OCI-LY7 (cell line): ENCODE measurements at regions not wholly inside any gene's neighbourhood (a gene's known extent, or its start where the extent isn't known, plus 50 kb on each side); places are given as distances from the start of the nearest gene placed in this dataset.

Source experiments
- EZH2phosphoT487 ChIP-seq: fragments of 200-600 bp; sonication (generic); IDR thresholded peaks from 2 replicates; pipeline ENCODE4 v1.6.1; 2018; ENCODE audit warnings: low read depth, borderline replicate concordance, mild to moderate bottlenecking, mixed run types, antibody characterized with exemption, low read length, moderate library complexity, mixed read lengths
- TF ChIP-seq, protein P1 (sequence below): fragments of 200-600 bp; sonication (generic); conservative IDR thresholded peaks from 2 replicates; pipeline ENCODE4 v1.5.1; 2014; ENCODE audit warnings: mild to moderate bottlenecking, antibody characterized with exemption, low read length, moderate library complexity, mixed read lengths

DNA sequence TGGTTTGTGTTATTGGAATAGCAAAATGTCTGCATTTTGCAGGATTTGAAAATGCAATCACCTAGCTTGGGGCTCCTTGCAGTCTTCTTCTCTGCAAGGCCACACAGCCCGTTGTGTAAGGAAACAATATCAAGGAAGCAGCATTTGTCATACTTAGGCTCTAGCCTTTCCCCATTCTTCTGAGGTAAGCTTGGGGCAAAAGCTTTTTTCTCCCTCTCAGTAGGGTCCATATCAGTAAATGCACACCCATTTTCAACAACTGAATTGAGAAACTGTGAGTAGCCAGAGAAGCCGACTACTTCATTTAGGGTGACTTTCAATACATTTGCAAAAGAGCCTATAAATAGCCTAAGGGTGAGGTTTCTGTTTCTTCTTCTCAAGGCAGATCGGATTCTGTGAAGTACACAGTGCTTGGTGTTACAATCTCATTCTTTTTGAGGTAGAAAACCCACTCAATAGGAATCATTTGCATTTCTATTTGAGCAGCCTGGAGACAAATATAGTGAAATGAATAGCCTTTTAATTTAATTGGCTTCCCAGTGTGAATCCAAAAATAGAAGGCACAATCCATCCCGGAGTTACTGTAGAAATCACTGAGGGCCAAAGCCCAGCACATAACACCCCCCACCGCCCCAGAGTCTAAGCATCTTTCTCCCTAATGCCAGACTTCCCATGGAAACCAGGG is 61.8 kb downstream of the BTBD3 start:
- TF ChIP-seq, protein P1, sequence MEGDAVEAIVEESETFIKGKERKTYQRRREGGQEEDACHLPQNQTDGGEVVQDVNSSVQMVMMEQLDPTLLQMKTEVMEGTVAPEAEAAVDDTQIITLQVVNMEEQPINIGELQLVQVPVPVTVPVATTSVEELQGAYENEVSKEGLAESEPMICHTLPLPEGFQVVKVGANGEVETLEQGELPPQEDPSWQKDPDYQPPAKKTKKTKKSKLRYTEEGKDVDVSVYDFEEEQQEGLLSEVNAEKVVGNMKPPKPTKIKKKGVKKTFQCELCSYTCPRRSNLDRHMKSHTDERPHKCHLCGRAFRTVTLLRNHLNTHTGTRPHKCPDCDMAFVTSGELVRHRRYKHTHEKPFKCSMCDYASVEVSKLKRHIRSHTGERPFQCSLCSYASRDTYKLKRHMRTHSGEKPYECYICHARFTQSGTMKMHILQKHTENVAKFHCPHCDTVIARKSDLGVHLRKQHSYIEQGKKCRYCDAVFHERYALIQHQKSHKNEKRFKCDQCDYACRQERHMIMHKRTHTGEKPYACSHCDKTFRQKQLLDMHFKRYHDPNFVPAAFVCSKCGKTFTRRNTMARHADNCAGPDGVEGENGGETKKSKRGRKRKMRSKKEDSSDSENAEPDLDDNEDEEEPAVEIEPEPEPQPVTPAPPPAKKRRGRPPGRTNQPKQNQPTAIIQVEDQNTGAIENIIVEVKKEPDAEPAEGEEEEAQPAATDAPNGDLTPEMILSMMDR: no peak
- no peak for TF ChIP-seq EZH2phosphoT487
